HCT116 (cell line): ENCODE measurements at regions not wholly inside any gene's neighbourhood (a gene's known extent, or its start where the extent isn't known, plus 50 kb on each side); places are given as distances from the start of the nearest gene placed in this dataset.
A peak's percentile ranks its signal among the peaks of the same experiment; 100 is the strongest.
"Not testable (repeated sequence)": the region's sequence is repeated elsewhere in the genome, so short reads cannot be mapped to it uniquely, and the experiment has no call there.

Experiments used
- ATAC-seq: fragments of 200-7000 bp; cut with Tn5 transposase; 2 replicates; pipeline ENCODE4 v1.9.1; 2020; ENCODE audit warnings: mild to moderate bottlenecking, moderate library complexity
- BruUV-seq: library from RNA; stranded (reverse); fragments of 400-500 nt; replicated peaks from 2 replicates; lab custom pipeline; 2021; lab: Mats Ljungman, UMichigan
- CTCF ChIA-PET: fragments of 300-600 bp; sonication (Branson Sonifier 250); formaldehyde crosslinking; loops from one replicate; lab custom pipeline; 2021; ENCODE audit warnings: antibody characterized with exemption; lab: Charles Lee
- POLR2A ChIA-PET: fragments of 300-600, 350-600 bp; sonication (Branson Sonifier 250); formaldehyde crosslinking; loops from one replicate; lab custom pipeline; 2021; ENCODE audit warnings: antibody characterized with exemption; lab: Charles Lee
- RAD21 ChIA-PET, 2 experiments: fragments of 300-600 bp; sonication (Branson Sonifier 250); formaldehyde crosslinking; loops; one replicate each; lab custom pipeline; 2023; ENCODE audit warnings: low total read pairs in 2 of 2; ENCODE audit not compliant: uncharacterized antibody in 2 of 2, unreplicated experiment in 2 of 2, low non-redundant PET in 1 of 2; lab: Charles Lee
- DNase-seq: peaks from one replicate; pipeline ENCODE4 v3.0.0-alpha.2; 2010; ENCODE audit warnings: low read depth, low spot score
- H2AFZ ChIP-seq: fragments of 200-600 bp; shearing (Covaris generic), sonication (generic); 2 replicates; pipeline ENCODE4 v1.6.1; 2017; ENCODE audit warnings: low read depth, mixed run types, mixed read lengths, antibody characterized with exemption, low read length; ENCODE audit not compliant: poor library complexity, severe bottlenecking
- H3K27ac ChIP-seq: 2 replicates; pipeline ENCODE4 v1.5.1; 2012; ENCODE audit warnings: low read depth, low read length
- H3K27me3 ChIP-seq: fragments of 200-600 bp; sonication (generic); 2 replicates; pipeline ENCODE4 v1.6.1; 2016; ENCODE audit warnings: mixed run types, low read length, mixed read lengths; ENCODE audit not compliant: insufficient read depth
- H3K36me3 ChIP-seq, 2 experiments: fragments of 200-500 bp in 1 of 2; fragments of 200-600 bp in 1 of 2; sonication (Bioruptor generic) in 1 of 2; sonication (generic) in 1 of 2; 2 replicates each; pipeline versions ENCODE4 v1.5.1 to v1.6.1; 2014 to 2016; ENCODE audit warnings: low read length in 2 of 2, inconsistent platforms in 1 of 2, mixed read lengths in 1 of 2, mixed run types in 1 of 2; ENCODE audit not compliant: insufficient read depth in 2 of 2, control insufficient read depth in 1 of 2
- H3K4me1 ChIP-seq, 2 experiments: fragments of 200-600 bp in 1 of 2; sonication (generic) in 1 of 2; 2 replicates each; pipeline versions ENCODE4 v1.5.1 to v1.6.1; 2012 to 2017; ENCODE audit warnings: low read length in 2 of 2, inconsistent platforms in 1 of 2, mild to moderate bottlenecking in 1 of 2, mixed read lengths in 1 of 2, mixed run types in 1 of 2, moderate library complexity in 1 of 2; ENCODE audit not compliant: insufficient read depth in 2 of 2, control insufficient read depth in 1 of 2
- H3K4me2 ChIP-seq: fragments of 200-600 bp; sonication (generic); 2 replicates; pipeline ENCODE4 v1.6.1; 2017; ENCODE audit warnings: mixed run types, low read length, mixed read lengths
- H3K4me3 ChIP-seq, 2 experiments: fragments of 200-600 bp in 1 of 2; sonication (generic) in 1 of 2; replicated peaks in 1 of 2; 2 replicates each; pipeline ENCODE4 v1.5.1; 2011 to 2016; ENCODE audit warnings: low read length in 2 of 2, control low read depth in 1 of 2, low read depth in 1 of 2, mild to moderate bottlenecking in 1 of 2, mixed read lengths in 1 of 2, mixed run types in 1 of 2
- H3K79me2 ChIP-seq: fragments of 200-600 bp; sonication (generic); 2 replicates; pipeline ENCODE4 v1.6.1; 2017; ENCODE audit warnings: mild to moderate bottlenecking, mixed run types, low read length, moderate library complexity, mixed read lengths; ENCODE audit not compliant: insufficient read depth
- H3K9ac ChIP-seq: fragments of 200-600 bp; sonication (generic); 2 replicates; pipeline ENCODE4 v1.6.1; 2016; ENCODE audit warnings: low read length, mixed read lengths
- H3K9me2 ChIP-seq: fragments of 200-600 bp; sonication (generic), shearing (Covaris generic); 2 replicates; pipeline ENCODE4 v1.6.1; 2017; ENCODE audit warnings: mixed run types, mild to moderate bottlenecking, moderate library complexity; ENCODE audit not compliant: insufficient read depth
- H3K9me3 ChIP-seq, 2 experiments: fragments of 200-500 bp in 1 of 2; fragments of 200-600 bp in 1 of 2; sonication (Bioruptor generic) in 1 of 2; sonication (generic) in 1 of 2; 2 replicates each; pipeline ENCODE4 v1.6.1; 2014 to 2017; ENCODE audit warnings: low read length in 2 of 2, mixed read lengths in 2 of 2, inconsistent platforms in 1 of 2, low read depth in 1 of 2, mild to moderate bottlenecking in 1 of 2, mixed run types in 1 of 2, moderate library complexity in 1 of 2; ENCODE audit not compliant: control insufficient read depth in 1 of 2, insufficient read depth in 1 of 2
- H4K20me1 ChIP-seq: fragments of 200-600 bp; sonication (generic), shearing (Covaris generic); 2 replicates; pipeline ENCODE4 v1.6.1; 2017; ENCODE audit warnings: mixed run types, mild to moderate bottlenecking, moderate library complexity; ENCODE audit not compliant: insufficient read depth
- intact Hi-C: fragments of 100-400 bp; cut with micrococcal nuclease; formaldehyde crosslinking; loops from 2 replicates; pipeline ENCODE4 v1.10.0; 2022

DNA sequence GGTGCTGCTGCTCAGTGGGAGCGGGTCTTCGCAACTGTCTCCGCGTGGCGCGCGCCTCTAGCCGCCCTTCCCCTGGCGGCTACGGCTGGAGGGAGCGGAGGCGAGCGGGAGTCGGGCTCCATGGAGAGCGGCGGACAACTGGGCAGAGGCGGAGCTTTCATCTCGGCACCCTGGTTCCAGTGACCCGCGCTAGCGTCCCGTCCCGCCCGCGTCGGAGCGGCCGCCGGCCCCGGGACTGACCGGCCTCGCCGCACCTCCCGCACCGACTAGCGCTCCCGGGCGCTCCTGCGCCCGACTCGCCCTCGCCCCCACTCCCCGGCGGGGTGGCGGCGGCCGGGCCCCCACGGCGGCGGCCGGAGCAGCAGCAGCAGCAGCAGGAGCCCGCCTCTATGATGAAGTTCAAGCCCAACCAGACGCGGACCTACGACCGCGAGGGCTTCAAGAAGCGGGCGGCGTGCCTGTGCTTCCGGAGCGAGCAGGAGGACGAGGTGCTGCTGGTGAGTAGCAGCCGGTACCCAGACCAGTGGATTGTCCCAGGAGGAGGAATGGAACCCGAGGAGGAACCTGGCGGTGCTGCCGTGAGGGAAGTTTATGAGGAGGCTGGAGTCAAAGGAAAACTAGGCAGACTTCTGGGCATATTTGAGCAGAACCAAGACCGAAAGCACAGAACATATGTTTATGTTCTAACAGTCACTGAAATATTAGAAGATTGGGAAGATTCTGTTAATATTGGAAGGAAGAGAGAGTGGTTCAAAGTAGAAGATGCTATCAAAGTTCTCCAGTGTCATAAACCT is 69.2 kb upstream of the NOTCH2NLA start:
- ATAC-seq, result peak; percentile 77
- H3K27ac ChIP-seq, BruUV-seq, H3K36me3 ChIP-seq, H3K27me3 ChIP-seq, H3K9me3 ChIP-seq, RAD21 ChIA-PET, H3K4me2 ChIP-seq, H3K79me2 ChIP-seq, DNase-seq, POLR2A ChIA-PET, H3K4me3 ChIP-seq, H4K20me1 ChIP-seq, H3K9me2 ChIP-seq, intact Hi-C loops, H2AFZ ChIP-seq, CTCF ChIA-PET, H3K4me1 ChIP-seq, H3K9ac ChIP-seq: not testable (repeated sequence)

DNA sequence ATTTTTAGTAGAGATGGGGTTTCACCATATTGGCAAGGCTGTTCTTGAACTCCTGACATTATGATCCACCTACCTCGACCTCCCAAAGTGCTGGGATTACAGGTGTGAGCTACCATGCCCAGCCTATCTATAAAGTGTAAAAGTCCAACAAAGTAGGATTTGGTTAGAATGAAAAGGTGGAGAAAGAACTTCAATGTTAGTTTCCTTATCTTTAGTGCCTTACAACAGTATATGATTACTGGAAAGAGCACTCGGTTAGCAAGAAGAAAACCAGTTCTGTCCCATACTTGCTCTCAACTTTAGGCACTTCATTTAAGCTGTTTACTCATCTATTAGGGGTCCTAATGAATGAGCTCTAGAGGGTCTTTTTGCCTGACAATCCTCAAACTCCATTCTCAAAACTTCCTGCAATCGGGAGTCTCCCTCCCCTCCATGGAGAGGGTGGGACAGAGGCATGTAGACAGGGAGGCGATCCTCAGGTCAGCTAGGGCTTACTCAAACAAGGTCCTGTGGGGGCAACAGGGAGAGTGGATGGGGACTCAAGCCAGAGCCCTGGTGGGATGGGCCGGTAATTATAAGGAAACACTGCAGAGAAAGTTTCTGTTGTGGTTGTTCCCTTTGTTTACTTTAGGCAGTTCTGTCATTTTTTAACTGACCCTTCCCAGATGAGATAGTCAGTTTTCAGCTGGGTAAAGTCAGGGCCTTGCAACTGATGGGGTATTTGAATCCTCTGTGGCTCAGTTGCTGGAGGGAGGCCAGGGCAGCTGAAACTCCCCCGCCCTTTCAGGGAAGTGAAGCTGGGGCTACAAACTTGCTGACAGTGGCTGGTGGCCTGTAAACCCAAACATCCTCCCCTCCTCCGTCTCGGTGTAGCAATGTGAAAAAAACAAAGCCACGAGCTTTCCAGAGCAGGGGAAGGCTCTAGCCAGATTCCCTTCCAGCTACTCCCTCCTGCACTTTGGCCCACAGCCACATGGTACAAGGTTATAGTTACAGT is 64.4 kb upstream of the NOTCH2NLA start:
- CTCF ChIA-PET, H3K36me3 ChIP-seq, H3K4me3 ChIP-seq, H3K79me2 ChIP-seq, H3K9ac ChIP-seq, H3K27ac ChIP-seq, BruUV-seq, DNase-seq, POLR2A ChIA-PET, H3K4me2 ChIP-seq, RAD21 ChIA-PET, H4K20me1 ChIP-seq, ATAC-seq, intact Hi-C loops, H3K27me3 ChIP-seq, H3K9me2 ChIP-seq, H3K9me3 ChIP-seq, H3K4me1 ChIP-seq, H2AFZ ChIP-seq: not testable (repeated sequence)

DNA sequence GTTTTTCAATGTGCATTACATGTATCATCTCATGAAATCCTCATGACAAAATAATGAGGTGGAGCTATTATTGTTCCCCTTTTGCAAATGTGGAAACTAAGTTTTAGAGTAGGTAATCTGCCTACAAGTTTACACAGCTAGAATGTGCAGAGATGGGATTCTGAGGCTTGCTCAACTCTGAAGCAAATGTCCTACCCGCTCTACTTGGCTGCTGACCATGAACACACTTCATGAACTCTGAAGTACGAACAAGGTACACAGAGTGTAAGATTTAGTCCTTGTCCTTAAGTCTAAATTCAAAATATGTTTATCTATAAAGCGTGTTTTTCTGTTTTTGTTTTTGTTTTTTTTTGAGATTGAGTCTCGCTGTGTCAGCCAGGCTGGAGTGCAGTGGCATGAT is 63.6 kb upstream of the NOTCH2NLA start:
- H3K9me3 ChIP-seq, RAD21 ChIA-PET, DNase-seq, H3K36me3 ChIP-seq, H3K4me1 ChIP-seq, H3K79me2 ChIP-seq, H2AFZ ChIP-seq, H3K27me3 ChIP-seq, H3K4me3 ChIP-seq, H3K9ac ChIP-seq, ATAC-seq, H3K27ac ChIP-seq, CTCF ChIA-PET, H3K4me2 ChIP-seq, BruUV-seq, intact Hi-C loops, H4K20me1 ChIP-seq, POLR2A ChIA-PET, H3K9me2 ChIP-seq: not testable (repeated sequence)

DNA sequence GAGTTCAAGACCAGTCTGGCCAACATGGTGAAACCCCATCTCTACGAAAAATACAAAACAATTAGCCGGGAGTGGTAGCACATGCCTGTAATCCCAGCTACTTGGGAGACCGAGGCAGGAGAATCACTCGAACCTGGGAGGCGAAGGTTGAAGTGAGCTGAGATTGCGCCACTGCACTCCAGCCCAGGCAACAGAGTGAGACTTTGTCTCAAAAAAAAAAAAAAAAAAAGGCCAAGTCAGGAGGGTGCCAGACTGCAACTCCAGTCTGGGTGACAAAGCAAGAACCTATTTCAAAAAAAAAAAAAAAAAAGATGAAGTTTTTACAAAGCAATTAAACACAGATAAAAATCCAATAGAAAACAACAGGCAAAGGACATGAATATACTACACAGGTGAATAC is 59.1 kb upstream of the NOTCH2NLA start:
- H3K9ac ChIP-seq, H3K4me1 ChIP-seq, POLR2A ChIA-PET, DNase-seq, ATAC-seq, H3K27ac ChIP-seq, BruUV-seq, H3K4me3 ChIP-seq, H3K4me2 ChIP-seq, intact Hi-C loops, H3K9me2 ChIP-seq, H3K79me2 ChIP-seq, H3K36me3 ChIP-seq, H3K9me3 ChIP-seq, H4K20me1 ChIP-seq, CTCF ChIA-PET, H2AFZ ChIP-seq, H3K27me3 ChIP-seq, RAD21 ChIA-PET: not testable (repeated sequence)
